SK-N-SH (cell line): ENCODE measurements at regions not wholly inside any gene's neighbourhood (a gene's known extent, or its start where the extent isn't known, plus 50 kb on each side); places are given as distances from the start of the nearest gene placed in this dataset.
A peak's percentile ranks its signal among the peaks of the same experiment; 100 is the strongest.

Experiments used
- CTCF ChIA-PET: fragments of 300-600, 350-600 bp; formaldehyde crosslinking; extraction: SDS; loops from one replicate; lab custom pipeline; 2021; lab: Yijun Ruan, JAX
- POLR2A ChIA-PET: fragments of 350-600 bp; sonication (Branson Sonifier 250); formaldehyde crosslinking; extraction: SDS; loops from one replicate; lab custom pipeline; 2020; ENCODE audit warnings: antibody characterized with exemption, inconsistent platforms; lab: Yijun Ruan, JAX
- DNase-seq: peaks from one replicate; pipeline ENCODE4 v3.0.0; 2012
- H2AFZ ChIP-seq: fragments of 200-600 bp; sonication (generic); 2 replicates; pipeline ENCODE4 v1.8.1; 2016; ENCODE audit warnings: antibody characterized with exemption, mild to moderate bottlenecking, low read depth
- H3F3A ChIP-seq: fragments of 200-600 bp; sonication (generic); replicated peaks from 2 replicates; pipeline ENCODE3; 2016; ENCODE audit warnings: antibody characterized with exemption, mild to moderate bottlenecking; ENCODE audit not compliant: insufficient read depth
- H3K27ac ChIP-seq, 2 experiments: fragments of 200-500 bp in 1 of 2; fragments of 200-600 bp in 1 of 2; sonication (Bioruptor generic) in 1 of 2; sonication (generic), shearing (Covaris generic) in 1 of 2; 2 replicates each; pipeline versions ENCODE4 v1.5.1 to v1.6.1; 2014 to 2016; ENCODE audit warnings: low read depth in 2 of 2, inconsistent platforms in 1 of 2, low read length in 1 of 2, mild to moderate bottlenecking in 1 of 2, mixed read lengths in 1 of 2
- H3K27me3 ChIP-seq: fragments of 200-600 bp; sonication (generic), shearing (Covaris generic); 2 replicates; pipeline ENCODE4 v1.6.1; 2016; ENCODE audit warnings: mixed run types; ENCODE audit not compliant: insufficient read depth
- H3K36me3 ChIP-seq, 2 experiments: fragments of 200-500 bp in 1 of 2; fragments of 200-600 bp in 1 of 2; sonication (Bioruptor generic) in 1 of 2; sonication (generic) in 1 of 2; replicated peaks in 1 of 2; 2 replicates each; pipeline versions ENCODE3 to v1.5.1; 2014 to 2016; ENCODE audit warnings: low read length in 1 of 2, mild to moderate bottlenecking in 1 of 2; ENCODE audit not compliant: insufficient read depth in 2 of 2, control insufficient read depth in 1 of 2
- H3K4me1 ChIP-seq, 2 experiments: fragments of 200-500 bp in 1 of 2; fragments of 200-600 bp in 1 of 2; sonication (Bioruptor generic) in 1 of 2; sonication (generic), shearing (Covaris generic) in 1 of 2; 2 replicates each; pipeline versions ENCODE4 v1.5.1 to v1.6.1; 2014 to 2016; ENCODE audit warnings: low read depth in 1 of 2, low read length in 1 of 2, mixed run types in 1 of 2; ENCODE audit not compliant: insufficient read depth in 2 of 2, control insufficient read depth in 1 of 2
- H3K4me2 ChIP-seq: fragments of 200-600 bp; sonication (generic), shearing (Covaris generic); 2 replicates; pipeline ENCODE4 v1.6.1; 2017; ENCODE audit warnings: mixed run types
- H3K4me3 ChIP-seq, 2 experiments: fragments of 200-500 bp in 1 of 2; fragments of 200-600 bp in 1 of 2; sonication (Bioruptor generic) in 1 of 2; sonication (generic), shearing (Covaris generic) in 1 of 2; 2 replicates each; pipeline versions ENCODE4 v1.5.1 to v1.8.1; 2014 to 2016; ENCODE audit warnings: low read depth in 2 of 2, inconsistent platforms in 1 of 2, low read length in 1 of 2, mild to moderate bottlenecking in 1 of 2, mixed read lengths in 1 of 2, moderate library complexity in 1 of 2
- H3K79me2 ChIP-seq: fragments of 200-600 bp; sonication (generic); 2 replicates; pipeline ENCODE4 v1.8.1; 2017; ENCODE audit warnings: mild to moderate bottlenecking; ENCODE audit not compliant: insufficient read depth
- H3K9ac ChIP-seq: fragments of 200-600 bp; sonication (generic); 2 replicates; pipeline ENCODE4 v1.6.1; 2017; ENCODE audit warnings: mixed run types
- H3K9me2 ChIP-seq: fragments of 200-600 bp; sonication (generic); 2 replicates; pipeline ENCODE4 v1.6.1; 2017; ENCODE audit warnings: mixed run types
- H3K9me3 ChIP-seq: fragments of 200-600 bp; sonication (generic); 2 replicates; pipeline ENCODE4 v1.6.1; 2017; ENCODE audit warnings: mixed run types, mild to moderate bottlenecking, moderate library complexity
- H4K20me1 ChIP-seq: fragments of 200-600 bp; sonication (generic); 2 replicates; pipeline ENCODE4 v1.6.1; 2017; ENCODE audit warnings: mild to moderate bottlenecking, mixed run types; ENCODE audit not compliant: insufficient read depth
- CHD2 ChIP-seq: fragments of 150-350 bp; IDR thresholded peaks from 2 replicates; pipeline ENCODE4 v1.6.1; 2018; ENCODE audit warnings: low read length; ENCODE audit not compliant: partially characterized antibody
- ELF1 ChIP-seq: IDR thresholded peaks from 2 replicates; pipeline ENCODE4 v1.4.0; 2012
- EZH2phosphoT487 ChIP-seq: fragments of 200-600 bp; sonication (generic); IDR thresholded peaks from 2 replicates; pipeline ENCODE4 v1.6.1; 2017; ENCODE audit warnings: low read depth, mixed run types, mild to moderate bottlenecking, antibody characterized with exemption, moderate library complexity, borderline replicate concordance
- FOSL2 ChIP-seq: IDR thresholded peaks from 2 replicates; pipeline ENCODE4 v1.4.0; 2012; ENCODE audit warnings: low read depth, mild to moderate bottlenecking, moderate library complexity, borderline replicate concordance
- FOXJ3 ChIP-seq: sonication (generic); formaldehyde crosslinking; IDR thresholded peaks from 2 replicates; pipeline ENCODE4 v1.5.1; 2020; ENCODE audit warnings: mild to moderate bottlenecking, missing genetic modification reagents
- FOXM1 ChIP-seq: IDR thresholded peaks from 2 replicates; pipeline ENCODE4 v1.4.0; 2012; ENCODE audit warnings: low read depth, mild to moderate bottlenecking
- GABPA ChIP-seq: IDR thresholded peaks from 2 replicates; pipeline ENCODE4 v1.4.0; 2012; ENCODE audit warnings: low read depth, mild to moderate bottlenecking
- GATA2 ChIP-seq: sonication (generic); formaldehyde crosslinking; IDR thresholded peaks from 2 replicates; pipeline ENCODE4 v1.5.0; 2020; ENCODE audit warnings: mild to moderate bottlenecking, missing genetic modification reagents
- RAD21 ChIP-seq: IDR thresholded peaks from 2 replicates; pipeline ENCODE4 v1.6.1; 2012; ENCODE audit warnings: mild to moderate bottlenecking, low read length
- RCOR1 ChIP-seq: fragments of 150-350 bp; IDR thresholded peaks from 2 replicates; pipeline ENCODE4 v1.6.1; 2017; ENCODE audit warnings: antibody characterized with exemption, low read length
- SIN3A ChIP-seq: IDR thresholded peaks from 2 replicates; pipeline ENCODE4 v1.6.1; 2012; ENCODE audit warnings: low read depth, mild to moderate bottlenecking, low read length, moderate library complexity, borderline replicate concordance
- TCF12 ChIP-seq: IDR thresholded peaks from 2 replicates; pipeline ENCODE4 v1.4.0; 2012
- TEAD4 ChIP-seq: IDR thresholded peaks from 2 replicates; pipeline ENCODE4 v1.4.0; 2012; ENCODE audit warnings: mild to moderate bottlenecking, borderline replicate concordance; ENCODE audit not compliant: insufficient read depth
- WGBS: methylation state at CpG from one replicate; pipeline ENCODE4 v1.1.6; 2017; ENCODE audit warnings: low lambda C conversion rate; 5-methylcytosine and 5-hydroxymethylcytosine counted together
- TF ChIP-seq, protein P1 (sequence below): IDR thresholded peaks from 2 replicates; pipeline ENCODE4 v1.4.0; 2012; ENCODE audit warnings: low read depth
- TF ChIP-seq, protein P2 (sequence below): IDR thresholded peaks from 2 replicates; pipeline ENCODE4 v1.4.0; 2012; ENCODE audit warnings: low read depth, borderline replicate concordance
- TF ChIP-seq, protein P3 (sequence below): IDR thresholded peaks from 2 replicates; pipeline ENCODE4 v1.4.0; 2012; ENCODE audit warnings: low read depth, borderline replicate concordance
- TF ChIP-seq, protein P4 (sequence below): IDR thresholded peaks from 2 replicates; pipeline ENCODE4; 2012

DNA sequence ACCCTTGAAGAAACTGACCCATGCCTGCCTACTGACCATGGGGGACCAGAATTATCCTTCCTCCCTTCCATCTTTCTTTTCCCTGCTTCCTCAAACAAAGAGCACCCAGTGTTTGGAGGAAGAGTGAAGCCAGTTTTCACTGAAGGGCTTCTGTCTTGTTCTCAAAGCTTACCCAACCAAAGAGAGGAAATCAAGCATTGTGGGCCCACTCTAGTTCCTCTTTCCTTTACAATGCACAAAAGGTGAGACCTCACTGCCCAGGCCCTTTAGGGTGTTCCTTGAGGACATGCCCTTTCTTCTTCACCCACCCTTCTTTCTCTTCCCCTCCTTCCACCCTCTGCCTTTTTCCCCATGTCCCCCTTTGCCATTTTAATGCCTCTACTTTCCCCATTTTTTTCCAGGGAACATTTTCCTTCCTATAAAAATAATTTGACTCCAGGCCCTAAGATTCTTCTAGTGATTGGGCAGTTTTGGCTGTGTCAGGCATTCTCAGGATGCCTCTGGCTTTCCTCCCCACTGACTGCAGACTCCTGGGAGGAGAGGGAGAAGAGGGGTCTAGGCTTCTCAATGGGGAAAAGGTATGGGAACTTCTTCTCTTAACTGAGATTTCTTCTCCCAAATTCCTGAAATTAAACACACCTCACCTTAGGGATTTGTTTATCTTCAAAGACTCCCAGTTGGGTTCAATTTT lies 126.6 kb upstream of the RMDN2 start (continued):
- TF ChIP-seq, protein P1, sequence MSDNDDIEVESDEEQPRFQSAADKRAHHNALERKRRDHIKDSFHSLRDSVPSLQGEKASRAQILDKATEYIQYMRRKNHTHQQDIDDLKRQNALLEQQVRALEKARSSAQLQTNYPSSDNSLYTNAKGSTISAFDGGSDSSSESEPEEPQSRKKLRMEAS = no peak
- no peak for TF ChIP-seq RAD21
- TF ChIP-seq SIN3A = no peak
- TF ChIP-seq GABPA = no peak
- TF ChIP-seq, protein P2, sequence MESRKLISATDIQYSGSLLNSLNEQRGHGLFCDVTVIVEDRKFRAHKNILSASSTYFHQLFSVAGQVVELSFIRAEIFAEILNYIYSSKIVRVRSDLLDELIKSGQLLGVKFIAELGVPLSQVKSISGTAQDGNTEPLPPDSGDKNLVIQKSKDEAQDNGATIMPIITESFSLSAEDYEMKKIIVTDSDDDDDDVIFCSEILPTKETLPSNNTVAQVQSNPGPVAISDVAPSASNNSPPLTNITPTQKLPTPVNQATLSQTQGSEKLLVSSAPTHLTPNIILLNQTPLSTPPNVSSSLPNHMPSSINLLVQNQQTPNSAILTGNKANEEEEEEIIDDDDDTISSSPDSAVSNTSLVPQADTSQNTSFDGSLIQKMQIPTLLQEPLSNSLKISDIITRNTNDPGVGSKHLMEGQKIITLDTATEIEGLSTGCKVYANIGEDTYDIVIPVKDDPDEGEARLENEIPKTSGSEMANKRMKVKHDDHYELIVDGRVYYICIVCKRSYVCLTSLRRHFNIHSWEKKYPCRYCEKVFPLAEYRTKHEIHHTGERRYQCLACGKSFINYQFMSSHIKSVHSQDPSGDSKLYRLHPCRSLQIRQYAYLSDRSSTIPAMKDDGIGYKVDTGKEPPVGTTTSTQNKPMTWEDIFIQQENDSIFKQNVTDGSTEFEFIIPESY = no peak
- TF ChIP-seq, protein P3, sequence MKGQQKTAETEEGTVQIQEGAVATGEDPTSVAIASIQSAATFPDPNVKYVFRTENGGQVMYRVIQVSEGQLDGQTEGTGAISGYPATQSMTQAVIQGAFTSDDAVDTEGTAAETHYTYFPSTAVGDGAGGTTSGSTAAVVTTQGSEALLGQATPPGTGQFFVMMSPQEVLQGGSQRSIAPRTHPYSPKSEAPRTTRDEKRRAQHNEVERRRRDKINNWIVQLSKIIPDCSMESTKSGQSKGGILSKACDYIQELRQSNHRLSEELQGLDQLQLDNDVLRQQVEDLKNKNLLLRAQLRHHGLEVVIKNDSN = no peak
- TF ChIP-seq GATA2 = no peak
- TF ChIP-seq FOXM1 = no peak
- TF ChIP-seq TEAD4 = no peak

DNA sequence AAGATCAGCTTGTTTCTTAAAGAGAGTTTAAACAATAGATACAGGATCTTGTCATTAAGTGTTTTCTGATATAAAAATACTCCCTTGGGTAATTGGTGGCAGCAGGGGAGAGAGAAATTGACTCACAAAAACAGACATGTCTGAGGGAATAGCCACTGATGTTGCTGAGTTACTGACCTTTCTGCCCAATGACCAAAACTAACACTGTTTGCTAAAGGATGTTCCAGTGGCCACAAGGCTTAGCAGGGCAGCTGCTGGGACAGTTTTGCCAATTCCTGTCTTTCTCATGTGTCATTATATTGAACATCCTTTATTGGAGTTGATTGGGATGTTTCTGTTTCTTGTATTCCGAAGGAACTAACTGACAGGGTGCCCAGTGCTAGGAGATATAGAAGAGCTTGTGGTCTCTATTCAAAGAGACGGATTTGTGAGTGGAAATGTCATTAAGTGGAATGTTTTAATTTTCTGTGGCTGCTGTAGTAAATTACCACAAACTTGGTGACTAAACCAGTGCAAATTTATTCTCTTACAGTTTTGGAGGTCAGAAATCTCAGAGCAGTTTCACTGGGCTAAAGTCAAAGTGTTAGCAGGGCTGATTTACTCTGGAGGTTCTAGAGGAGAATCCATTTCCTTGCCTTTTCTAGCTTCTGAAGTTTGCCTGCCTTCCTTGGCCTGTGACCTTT lies 124.8 kb upstream of the RMDN2 start:
- Histone ChIP-seq H3K9me3 (no peaks in the 10 kb centered on the region), H3K4me2 (no peak overlapping the region), H3K27me3 (no peaks in the 10 kb centered on the region), H3K27ac (peak overlapping the region in 1 of 2 experiments; percentile 17; a peak in 1 of 4 replicates), H2AFZ (no peak overlapping the region), H3K4me1 (peaks cover 4 to 28% of the 10 kb centered on the region in 2 experiments), H3K79me2 (no peaks in the 10 kb centered on the region), H3K9me2 (no peaks in the 10 kb centered on the region), H3K36me3 (no peaks in the 10 kb centered on the region), H3K4me3 (no peak overlapping the region), H3K9ac (no peak overlapping the region), H4K20me1 (no peaks in the 10 kb centered on the region), H3F3A (peaks cover 22% of the 10 kb centered on the region)
- CTCF ChIA-PET = interaction anchor here (0.8 to 1.5 kb wide), 3 partner anchors 18 to 42 kb away, joined by 3 to 4 read pairs (median 3); no protein-coding TSS in a partner anchor
- peak; percentile 50; the same call in 1 of the 2 replicates for TF ChIP-seq TCF12
- TF ChIP-seq FOSL2 = no peak
- TF ChIP-seq, protein P4, sequence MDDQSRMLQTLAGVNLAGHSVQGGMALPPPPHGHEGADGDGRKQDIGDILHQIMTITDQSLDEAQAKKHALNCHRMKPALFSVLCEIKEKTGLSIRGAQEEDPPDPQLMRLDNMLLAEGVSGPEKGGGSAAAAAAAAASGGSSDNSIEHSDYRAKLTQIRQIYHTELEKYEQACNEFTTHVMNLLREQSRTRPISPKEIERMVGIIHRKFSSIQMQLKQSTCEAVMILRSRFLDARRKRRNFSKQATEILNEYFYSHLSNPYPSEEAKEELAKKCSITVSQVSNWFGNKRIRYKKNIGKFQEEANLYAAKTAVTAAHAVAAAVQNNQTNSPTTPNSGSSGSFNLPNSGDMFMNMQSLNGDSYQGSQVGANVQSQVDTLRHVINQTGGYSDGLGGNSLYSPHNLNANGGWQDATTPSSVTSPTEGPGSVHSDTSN = no peak
- TF ChIP-seq, protein P3 = no peak
- no peak for TF ChIP-seq ELF1
- no peak for TF ChIP-seq EZH2phosphoT487
- TF ChIP-seq CHD2 = no peak
- TF ChIP-seq RCOR1 = no peak
- TF ChIP-seq FOXJ3 (CRISPR knock-in tag) = no peak
- no peak for DNase-seq
- POLR2A ChIA-PET = interaction anchor here (0.7 kb wide), 1 partner anchor 418 kb away, joined by 3 read pairs; no protein-coding TSS in a partner anchor
- WGBS = 91% methylated on average over 2 of the region's 2 CpGs
